Mucosa of descending colon (tissue), 3 donors: ENCODE measurements at regions not wholly inside any gene's neighbourhood (a gene's known extent, or its start where the extent isn't known, plus 50 kb on each side); places are given as distances from the start of the nearest gene placed in this dataset.

Experiments used
- ATAC-seq: fragments of 200-7000 bp; cut with Tn5 transposase; one replicate; pipeline ENCODE4 v1.9.1; 2020; ENCODE audit warnings: mild to moderate bottlenecking, moderate library complexity
- DNase-seq, 3 donors: peaks; one replicate each; pipeline ENCODE4 v3.0.0-alpha.2; 2020
- H3K36me3 ChIP-seq: fragments of 200-600 bp; one replicate; pipeline ENCODE4 v1.8.0; 2021; ENCODE audit warnings: low read depth, mild to moderate bottlenecking
- H3K4me1 ChIP-seq: fragments of 200-600 bp; one replicate; pipeline ENCODE4 v1.8.0; 2021; ENCODE audit warnings: low read depth, mild to moderate bottlenecking
- H3K4me3 ChIP-seq: fragments of 200-600 bp; one replicate; pipeline ENCODE4 v1.8.0; 2021; ENCODE audit warnings: mild to moderate bottlenecking
- H3K9me3 ChIP-seq: fragments of 200-600 bp; one replicate; pipeline ENCODE4 v1.8.0; 2021; ENCODE audit warnings: mild to moderate bottlenecking
- CTCF ChIP-seq: fragments of 200-600 bp; IDR thresholded peaks from one replicate; pipeline ENCODE4 v1.8.0; 2022; ENCODE audit warnings: antibody characterized with exemption, mild to moderate bottlenecking
- intact Hi-C, 2 donors: fragments of 100-400 bp; cut with DNase I in 1 of 2; cut with micrococcal nuclease in 1 of 2; formaldehyde crosslinking; loops; one replicate each; pipeline versions ENCODE4 v1.11.0 to v1.11.1; 2022; cut with DNase I, micrococcal nuclease
- donor health status: DM: no; HTN: no; CAD: no; lungs with moderate emphysema.
- donor health status: DM: no; HTN: no; CAD: no.
- donor health status: DM: no; HTN: yes; CAD: no.

DNA sequence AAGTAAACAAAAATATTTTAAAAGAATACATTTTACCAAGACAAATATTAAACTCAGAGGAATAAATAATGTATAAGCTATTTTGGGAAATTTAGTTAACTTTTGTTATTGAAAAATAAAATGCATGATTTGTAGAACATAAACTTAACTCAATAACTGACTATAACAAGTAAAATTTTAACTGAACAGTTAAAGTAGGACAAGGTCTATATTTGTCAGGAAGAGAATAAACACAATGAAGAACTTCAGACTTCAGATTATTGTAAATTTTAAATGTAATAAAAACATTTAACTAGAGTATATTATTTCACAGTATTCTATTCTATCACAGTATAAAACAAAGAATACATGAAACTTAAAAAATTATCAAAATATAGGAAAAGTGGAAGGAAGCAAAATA, 948.8 kb upstream of the USP15 start:
- peaks cover 35% of the 10 kb centered on the region for H3K9me3 ChIP-seq
- no peaks in the 10 kb centered on the region for H3K36me3 ChIP-seq
- intact Hi-C loops: no loop called here
- H3K4me1 ChIP-seq: no peaks in the 10 kb centered on the region
- DNase-seq (no peak), ATAC-seq (no peak)
- H3K4me3 ChIP-seq: no peak overlapping the region
- no peak for TF ChIP-seq CTCF

DNA sequence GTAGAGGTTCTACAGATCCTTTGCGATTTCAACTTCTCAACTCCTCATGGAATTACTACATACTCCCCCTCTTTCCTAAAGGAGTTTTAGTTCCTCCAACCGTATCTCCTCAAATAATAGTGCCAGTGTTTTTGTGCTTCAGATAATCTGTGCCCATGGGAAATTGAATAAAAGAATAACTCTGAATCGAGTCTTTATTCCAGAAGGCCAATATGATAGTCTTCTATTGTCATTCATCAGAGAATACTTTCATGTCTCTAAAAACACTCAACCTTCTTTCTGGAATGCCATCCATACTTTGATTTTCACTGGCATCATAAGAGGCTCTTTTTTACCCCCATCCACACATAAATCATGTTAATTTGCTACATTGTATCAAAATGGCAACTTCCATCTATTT, 911.3 kb upstream of the USP15 start:
- ATAC-seq (no peak), DNase-seq (no peak)
- H3K4me1 ChIP-seq: no peaks in the 10 kb centered on the region
- H3K36me3 ChIP-seq: no peaks in the 10 kb centered on the region
- intact Hi-C loops: no loop called here
- H3K9me3 ChIP-seq: peaks cover 11% of the 10 kb centered on the region
- TF ChIP-seq CTCF: no peak
- H3K4me3 ChIP-seq: no peak overlapping the region

DNA sequence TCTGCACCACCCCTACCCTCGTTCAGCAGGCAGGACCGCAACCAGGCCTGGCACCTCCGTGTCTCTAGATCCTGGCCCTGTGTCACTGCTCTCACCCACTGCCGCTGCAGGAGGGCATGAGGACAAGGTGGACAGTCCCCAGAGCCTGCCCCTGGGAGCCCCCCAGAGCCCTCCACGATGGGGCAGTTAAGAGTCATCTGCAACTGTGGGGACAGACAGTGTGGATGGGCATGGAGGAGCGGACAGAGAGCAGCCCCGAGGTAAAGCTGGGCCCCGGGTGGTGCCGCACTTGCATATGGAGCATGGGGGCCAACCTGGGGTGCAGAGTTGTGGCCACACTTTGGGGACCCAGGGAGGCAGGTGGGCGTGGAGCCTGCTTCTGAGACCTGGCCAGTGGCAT, 905.1 kb upstream of the USP15 start:
- intact Hi-C loops: no loop called here
- H3K4me3 ChIP-seq: no peak overlapping the region
- no peak for ATAC-seq
- no peak for TF ChIP-seq CTCF
- no peak for DNase-seq
- H3K4me1 ChIP-seq: no peaks in the 10 kb centered on the region
- H3K9me3 ChIP-seq: peaks cover 30% of the 10 kb centered on the region
- no peaks in the 10 kb centered on the region for H3K36me3 ChIP-seq

DNA sequence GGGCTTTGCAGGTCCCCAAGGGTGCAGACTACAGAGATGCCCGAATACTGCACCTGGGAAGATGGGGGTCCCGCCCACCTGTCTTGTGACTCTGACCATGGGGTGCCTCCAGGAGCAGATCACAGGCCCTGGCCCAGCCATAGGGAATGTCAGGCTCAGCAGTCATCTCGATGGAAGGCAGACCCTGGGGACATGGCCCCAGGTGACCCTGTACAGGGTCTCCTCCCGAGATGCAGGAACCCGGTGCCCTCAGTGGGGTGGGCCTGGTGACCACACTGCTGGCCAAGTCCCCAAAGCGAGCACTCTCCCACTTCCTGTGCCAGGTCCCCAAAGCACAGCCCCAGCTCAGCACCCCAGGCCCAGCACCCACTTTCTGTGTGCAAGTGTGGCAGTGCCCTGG, 903.7 kb upstream of the USP15 start:
- DNase-seq: peak in 1 of 3 donors; percentile 32
- no peak for TF ChIP-seq CTCF
- Histone ChIP-seq H3K4me3 (no peak overlapping the region), H3K9me3 (peaks cover 30% of the 10 kb centered on the region), H3K36me3 (no peaks in the 10 kb centered on the region), H3K4me1 (no peaks in the 10 kb centered on the region)
- intact Hi-C loops: no loop called here
- peak; percentile 15 for ATAC-seq

DNA sequence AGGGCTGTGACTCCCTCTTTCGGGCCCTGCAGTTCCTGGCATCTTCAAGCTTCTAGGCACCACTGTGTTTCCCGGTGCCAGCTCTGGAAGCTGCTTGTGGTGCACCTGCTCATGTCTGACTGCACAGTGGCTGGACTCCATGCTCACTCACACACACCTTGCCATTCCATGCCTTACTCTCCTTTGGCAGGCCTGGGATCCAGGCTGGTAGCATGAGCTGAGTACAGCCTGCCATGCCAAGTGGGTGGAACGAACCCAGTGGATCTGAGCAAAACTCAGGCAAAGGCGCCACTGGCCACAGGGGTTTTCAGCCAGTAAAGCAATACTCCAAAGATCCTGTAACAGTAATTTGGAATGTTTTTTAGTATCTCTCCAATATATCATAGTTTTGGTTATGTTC, 902.7 kb upstream of the USP15 start:
- Histone ChIP-seq H3K36me3 (no peaks in the 10 kb centered on the region), H3K4me1 (no peaks in the 10 kb centered on the region), H3K9me3 (peaks cover 26% of the 10 kb centered on the region), H3K4me3 (no peak overlapping the region)
- DNase-seq (no peak), ATAC-seq (no peak)
- intact Hi-C loops: no loop called here
- no peak for TF ChIP-seq CTCF

DNA sequence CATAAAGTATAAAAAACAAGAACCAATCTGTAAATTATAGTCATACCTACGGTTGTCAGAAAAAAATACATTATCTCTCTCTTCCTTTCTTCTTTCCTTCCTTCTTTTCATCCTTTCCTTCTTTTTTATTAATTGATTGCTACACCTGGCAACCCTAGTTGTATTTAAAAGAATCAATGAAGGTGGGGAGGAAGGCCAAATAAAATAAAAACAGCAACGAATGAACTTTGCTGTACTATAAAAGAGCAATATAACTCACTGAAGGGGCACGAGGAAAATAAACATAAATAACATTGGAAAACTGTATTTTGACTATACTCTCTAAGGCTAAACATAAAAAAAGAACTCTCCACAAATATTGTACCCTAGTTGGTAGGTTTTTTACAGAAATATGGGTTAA, 898.2 kb upstream of the USP15 start:
- intact Hi-C loops: no loop called here
- no peak for ATAC-seq
- Histone ChIP-seq H3K4me3 (no peak overlapping the region), H3K9me3 (peaks cover 6% of the 10 kb centered on the region), H3K36me3 (no peaks in the 10 kb centered on the region), H3K4me1 (no peaks in the 10 kb centered on the region)
- TF ChIP-seq CTCF: no peak
- no peak for DNase-seq
